SK-N-SH (cell line): ENCODE measurements at regions not wholly inside any gene's neighbourhood (a gene's known extent, or its start where the extent isn't known, plus 50 kb on each side); places are given as distances from the start of the nearest gene placed in this dataset.
"Not testable (repeated sequence)": the region's sequence is repeated elsewhere in the genome, so short reads cannot be mapped to it uniquely, and the experiment has no call there.

Experiments
- CTCF ChIA-PET: fragments of 300-600, 350-600 bp; formaldehyde crosslinking; extraction: SDS; loops from one replicate; lab custom pipeline; 2021; lab: Yijun Ruan, JAX
- POLR2A ChIA-PET: fragments of 350-600 bp; sonication (Branson Sonifier 250); formaldehyde crosslinking; extraction: SDS; loops from one replicate; lab custom pipeline; 2020; ENCODE audit warnings: antibody characterized with exemption, inconsistent platforms; lab: Yijun Ruan, JAX
- DNase-seq: peaks from one replicate; pipeline ENCODE4 v3.0.0; 2012
- H2AFZ ChIP-seq: fragments of 200-600 bp; sonication (generic); 2 replicates; pipeline ENCODE4 v1.8.1; 2016; ENCODE audit warnings: antibody characterized with exemption, mild to moderate bottlenecking, low read depth
- H3F3A ChIP-seq: fragments of 200-600 bp; sonication (generic); replicated peaks from 2 replicates; pipeline ENCODE3; 2016; ENCODE audit warnings: antibody characterized with exemption, mild to moderate bottlenecking; ENCODE audit not compliant: insufficient read depth
- H3K27ac ChIP-seq, 2 experiments: fragments of 200-500 bp in 1 of 2; fragments of 200-600 bp in 1 of 2; sonication (Bioruptor generic) in 1 of 2; sonication (generic), shearing (Covaris generic) in 1 of 2; 2 replicates each; pipeline versions ENCODE4 v1.5.1 to v1.6.1; 2014 to 2016; ENCODE audit warnings: low read depth in 2 of 2, inconsistent platforms in 1 of 2, low read length in 1 of 2, mild to moderate bottlenecking in 1 of 2, mixed read lengths in 1 of 2
- H3K27me3 ChIP-seq: fragments of 200-600 bp; sonication (generic), shearing (Covaris generic); 2 replicates; pipeline ENCODE4 v1.6.1; 2016; ENCODE audit warnings: mixed run types; ENCODE audit not compliant: insufficient read depth
- H3K36me3 ChIP-seq, 2 experiments: fragments of 200-500 bp in 1 of 2; fragments of 200-600 bp in 1 of 2; sonication (Bioruptor generic) in 1 of 2; sonication (generic) in 1 of 2; replicated peaks in 1 of 2; 2 replicates each; pipeline versions ENCODE3 to v1.5.1; 2014 to 2016; ENCODE audit warnings: low read length in 1 of 2, mild to moderate bottlenecking in 1 of 2; ENCODE audit not compliant: insufficient read depth in 2 of 2, control insufficient read depth in 1 of 2
- H3K4me1 ChIP-seq, 2 experiments: fragments of 200-500 bp in 1 of 2; fragments of 200-600 bp in 1 of 2; sonication (Bioruptor generic) in 1 of 2; sonication (generic), shearing (Covaris generic) in 1 of 2; 2 replicates each; pipeline versions ENCODE4 v1.5.1 to v1.6.1; 2014 to 2016; ENCODE audit warnings: low read depth in 1 of 2, low read length in 1 of 2, mixed run types in 1 of 2; ENCODE audit not compliant: insufficient read depth in 2 of 2, control insufficient read depth in 1 of 2
- H3K4me2 ChIP-seq: fragments of 200-600 bp; sonication (generic), shearing (Covaris generic); 2 replicates; pipeline ENCODE4 v1.6.1; 2017; ENCODE audit warnings: mixed run types
- H3K4me3 ChIP-seq, 2 experiments: fragments of 200-500 bp in 1 of 2; fragments of 200-600 bp in 1 of 2; sonication (Bioruptor generic) in 1 of 2; sonication (generic), shearing (Covaris generic) in 1 of 2; 2 replicates each; pipeline versions ENCODE4 v1.5.1 to v1.8.1; 2014 to 2016; ENCODE audit warnings: low read depth in 2 of 2, inconsistent platforms in 1 of 2, low read length in 1 of 2, mild to moderate bottlenecking in 1 of 2, mixed read lengths in 1 of 2, moderate library complexity in 1 of 2
- H3K79me2 ChIP-seq: fragments of 200-600 bp; sonication (generic); 2 replicates; pipeline ENCODE4 v1.8.1; 2017; ENCODE audit warnings: mild to moderate bottlenecking; ENCODE audit not compliant: insufficient read depth
- H3K9ac ChIP-seq: fragments of 200-600 bp; sonication (generic); 2 replicates; pipeline ENCODE4 v1.6.1; 2017; ENCODE audit warnings: mixed run types
- H3K9me2 ChIP-seq: fragments of 200-600 bp; sonication (generic); 2 replicates; pipeline ENCODE4 v1.6.1; 2017; ENCODE audit warnings: mixed run types
- H3K9me3 ChIP-seq: fragments of 200-600 bp; sonication (generic); 2 replicates; pipeline ENCODE4 v1.6.1; 2017; ENCODE audit warnings: mixed run types, mild to moderate bottlenecking, moderate library complexity
- H4K20me1 ChIP-seq: fragments of 200-600 bp; sonication (generic); 2 replicates; pipeline ENCODE4 v1.6.1; 2017; ENCODE audit warnings: mild to moderate bottlenecking, mixed run types; ENCODE audit not compliant: insufficient read depth
- CHD2 ChIP-seq: fragments of 150-350 bp; IDR thresholded peaks from 2 replicates; pipeline ENCODE4 v1.6.1; 2018; ENCODE audit warnings: low read length; ENCODE audit not compliant: partially characterized antibody
- ELF1 ChIP-seq: IDR thresholded peaks from 2 replicates; pipeline ENCODE4 v1.4.0; 2012
- EZH2phosphoT487 ChIP-seq: fragments of 200-600 bp; sonication (generic); IDR thresholded peaks from 2 replicates; pipeline ENCODE4 v1.6.1; 2017; ENCODE audit warnings: low read depth, mixed run types, mild to moderate bottlenecking, antibody characterized with exemption, moderate library complexity, borderline replicate concordance
- GATA2 ChIP-seq: sonication (generic); formaldehyde crosslinking; IDR thresholded peaks from 2 replicates; pipeline ENCODE4 v1.5.0; 2020; ENCODE audit warnings: mild to moderate bottlenecking, missing genetic modification reagents
- MAX ChIP-seq: IDR thresholded peaks from 2 replicates; pipeline ENCODE4 v1.4.0; 2012; ENCODE audit warnings: low read depth
- MEF2A ChIP-seq: IDR thresholded peaks from 2 replicates; pipeline ENCODE4 v1.4.0; 2012; ENCODE audit warnings: low read depth, borderline replicate concordance
- MXI1 ChIP-seq: IDR thresholded peaks from 2 replicates; pipeline ENCODE4 v1.6.1; 2012; ENCODE audit warnings: mild to moderate bottlenecking, low read depth, low read length, improper control_type of control experiment
- NRF1 ChIP-seq: IDR thresholded peaks from 2 replicates; pipeline ENCODE4 v1.6.1; 2012; ENCODE audit warnings: low read depth, mild to moderate bottlenecking, low read length
- PBX3 ChIP-seq: IDR thresholded peaks from 2 replicates; pipeline ENCODE4; 2012
- POLR2AphosphoS5 ChIP-seq: IDR thresholded peaks from 2 replicates; pipeline ENCODE4 v1.6.1; 2012; ENCODE audit warnings: low read depth, low read length
- RAD21 ChIP-seq: IDR thresholded peaks from 2 replicates; pipeline ENCODE4 v1.6.1; 2012; ENCODE audit warnings: mild to moderate bottlenecking, low read length
- RCOR1 ChIP-seq: fragments of 150-350 bp; IDR thresholded peaks from 2 replicates; pipeline ENCODE4 v1.6.1; 2017; ENCODE audit warnings: antibody characterized with exemption, low read length
- REST ChIP-seq: IDR thresholded peaks from 2 replicates; pipeline ENCODE4 v1.6.1; 2012; ENCODE audit warnings: mild to moderate bottlenecking, low read depth, low read length, moderate library complexity
- RFX5 ChIP-seq: IDR thresholded peaks from 2 replicates; pipeline ENCODE4 v1.6.1; 2012; ENCODE audit warnings: mild to moderate bottlenecking, improper control_type of control experiment, low read length
- TAF1 ChIP-seq: IDR thresholded peaks from 2 replicates; pipeline ENCODE4 v1.6.1; 2012; ENCODE audit warnings: low read depth, mild to moderate bottlenecking, low read length, moderate library complexity, borderline replicate concordance
- USF1 ChIP-seq: IDR thresholded peaks from 2 replicates; pipeline ENCODE4 v1.4.0; 2012; ENCODE audit warnings: low read depth, borderline replicate concordance
- YY1 ChIP-seq: IDR thresholded peaks from 2 replicates; pipeline ENCODE4 v1.4.0; 2012; ENCODE audit warnings: low read depth, mild to moderate bottlenecking
- WGBS: methylation state at CpG from one replicate; pipeline ENCODE4 v1.1.6; 2017; ENCODE audit warnings: low lambda C conversion rate; 5-methylcytosine and 5-hydroxymethylcytosine counted together

GRCh38 chr6:61614119-61614518 is 671.9 kb downstream of the KHDRBS2 start (continued):
- no peak for TF ChIP-seq POLR2AphosphoS5
- TF ChIP-seq MEF2A: no peak
- TF ChIP-seq NRF1: no peak

- DNase-seq: no peak
- CTCF ChIA-PET: no interaction called here
- no peak overlapping the region for H2AFZ ChIP-seq
- no peaks in the 10 kb centered on the region for H3K4me1 ChIP-seq
- no peaks in the 10 kb centered on the region for H3K79me2 ChIP-seq
- no peaks in the 10 kb centered on the region for H3F3A ChIP-seq
- no peak overlapping the region for H3K4me2 ChIP-seq
- no peaks in the 10 kb centered on the region for H3K9me2 ChIP-seq
- POLR2A ChIA-PET: no interaction called here
- 0% methylated on average over 2 of the region's 2 CpGs for WGBS
- H3K27me3 ChIP-seq: no peaks in the 10 kb centered on the region
- H3K4me3 ChIP-seq: no peak overlapping the region
- no peaks in the 10 kb centered on the region for H3K9me3 ChIP-seq
- no peaks in the 10 kb centered on the region for H4K20me1 ChIP-seq
- H3K27ac ChIP-seq: no peak overlapping the region
- no peak overlapping the region for H3K9ac ChIP-seq
- no peaks in the 10 kb centered on the region for H3K36me3 ChIP-seq
- TF ChIP-seq POLR2AphosphoS5: no peak
- TF ChIP-seq MXI1: no peak
- no peak for TF ChIP-seq RFX5
- TF ChIP-seq YY1: no peak
- TF ChIP-seq PBX3: no peak
- no peak for TF ChIP-seq REST
- no peak for TF ChIP-seq TAF1
- TF ChIP-seq EZH2phosphoT487: no peak
- TF ChIP-seq ELF1: no peak
- no peak for TF ChIP-seq GATA2 (CRISPR knock-in tag)
- no peak for TF ChIP-seq CHD2
- no peak for TF ChIP-seq RAD21
- no peak for TF ChIP-seq RCOR1
- no peak for TF ChIP-seq USF1
- TF ChIP-seq MAX: no peak
Observed at GRCh38 chr6:61606500-61606899, 679.5 kb downstream of the KHDRBS2 start.

- WGBS: 2% methylated on average over 4 of the region's 4 CpGs
Observed at GRCh38 chr6:61605851-61606250, 680.2 kb downstream of the KHDRBS2 start.

GRCh38 chr6:61602171-61602570 is 683.9 kb downstream of the KHDRBS2 start:
- H3K4me1 ChIP-seq, H3K4me3 ChIP-seq, POLR2A ChIA-PET, H3K36me3 ChIP-seq, H3K9ac ChIP-seq, H3K9me3 ChIP-seq, H4K20me1 ChIP-seq, H2AFZ ChIP-seq, CTCF ChIA-PET, H3F3A ChIP-seq, H3K9me2 ChIP-seq, DNase-seq, H3K27me3 ChIP-seq, H3K79me2 ChIP-seq, H3K4me2 ChIP-seq, H3K27ac ChIP-seq: not testable (repeated sequence)
- WGBS: 0% methylated on average over 1 of the region's 4 CpGs

More at GRCh38 chr6:61605851-61606250, 680.2 kb downstream of the KHDRBS2 start:
- POLR2A ChIA-PET, CTCF ChIA-PET, H3K9ac ChIP-seq, DNase-seq, H3F3A ChIP-seq, H3K79me2 ChIP-seq, H3K36me3 ChIP-seq, H3K4me2 ChIP-seq, H2AFZ ChIP-seq, H3K9me2 ChIP-seq, H3K27me3 ChIP-seq, H4K20me1 ChIP-seq, H3K27ac ChIP-seq, H3K4me1 ChIP-seq, H3K4me3 ChIP-seq, H3K9me3 ChIP-seq: not testable (repeated sequence)
